A549 (cell line): ENCODE measurements at regions not wholly inside any gene's neighbourhood (a gene's known extent, or its start where the extent isn't known, plus 50 kb on each side); places are given as distances from the start of the nearest gene placed in this dataset.
A peak's percentile ranks its signal among the peaks of the same experiment; 100 is the strongest.

ENCODE experiments used
- ATAC-seq, 2 experiments: fragments of 200-7000 bp in 1 of 2; fragments of >200 bp in 1 of 2; cut with Nextera tagmentation in 1 of 2; cut with Tn5 transposase in 1 of 2; 3 replicates each; pipeline versions ENCODE4 v1.8.0 to v1.9.1; 2018 to 2020; ENCODE audit warnings: mild to moderate bottlenecking in 1 of 2, moderate library complexity in 1 of 2
- CTCF ChIA-PET: fragments of 300-600 bp; sonication (Branson Sonifier 250); formaldehyde crosslinking; extraction: SDS; loops from one replicate; lab custom pipeline; 2021; ENCODE audit warnings: antibody characterized with exemption, inconsistent platforms; lab: Yijun Ruan, JAX
- POLR2A ChIA-PET: fragments of 350-600 bp; formaldehyde crosslinking; extraction: SDS; loops from one replicate; lab custom pipeline; 2021; ENCODE audit warnings: antibody characterized with exemption, inconsistent platforms; lab: Yijun Ruan, JAX
- DNase-seq, 2 experiments: peaks; one replicate each; pipeline versions ENCODE4 v3.0.0 to v3.0.0-alpha.2; 2011 to 2016; ENCODE audit warnings: low read depth in 1 of 2, low spot score in 1 of 2
- FAIRE-seq: peaks from 2 replicates; lab custom pipeline; 2011; peaks lifted over from hg19 to GRCh38; lab: Jason Lieb, UNC
- H3K27ac ChIP-seq, 2 experiments: fragments of >200 bp; sonication (Bioruptor Twin); formaldehyde crosslinking; 3 replicates each; pipeline ENCODE4 v1.5.1; 2016 to 2017
- H3K4me1 ChIP-seq: fragments of >200 bp; sonication (Bioruptor Twin); formaldehyde crosslinking; 3 replicates; pipeline ENCODE4 v1.6.1; 2016
- H3K4me2 ChIP-seq: fragments of >200 bp; sonication (Bioruptor Twin); formaldehyde crosslinking; 3 replicates; pipeline ENCODE4 v1.6.1; 2016
- H3K4me3 ChIP-seq: fragments of >200 bp; sonication (Bioruptor Twin); formaldehyde crosslinking; 3 replicates; pipeline ENCODE4 v1.5.1; 2016
- H3K9me3 ChIP-seq: fragments of >200 bp; sonication (Bioruptor Twin); formaldehyde crosslinking; 3 replicates; pipeline ENCODE4 v1.6.1; 2016
- BHLHE40 ChIP-seq: IDR thresholded peaks from 2 replicates; pipeline ENCODE4 v1.6.1; 2012; ENCODE audit warnings: low read depth, low read length, inconsistent platforms
- CEBPB ChIP-seq, 2 experiments: fragments of >200 bp in 1 of 2; sonication (Bioruptor Twin) in 1 of 2; formaldehyde crosslinking in 1 of 2; IDR thresholded peaks; 2 replicates each; pipeline ENCODE4 v1.6.1; 2012 to 2016
- EHF ChIP-seq: fragments of 250-450 bp; sonication (Bioruptor Pico); IDR thresholded peaks from 2 replicates; pipeline ENCODE4 v1.5.0; 2020; ENCODE audit warnings: mild to moderate bottlenecking
- EP300 ChIP-seq, 2 experiments: fragments of >200 bp; sonication (Bioruptor Twin); formaldehyde crosslinking; IDR thresholded peaks; 2 replicates in 1 of 2; 3 replicates in 1 of 2; pipeline ENCODE4 v1.6.1; 2016 to 2017
- FOSB ChIP-seq: fragments of 250-450 bp; sonication (Bioruptor Pico); IDR thresholded peaks from 2 replicates; pipeline ENCODE4 v1.5.0; 2020; ENCODE audit warnings: mild to moderate bottlenecking, moderate library complexity
- FOXS1 ChIP-seq: fragments of 250-450 bp; sonication (Bioruptor Pico); IDR thresholded peaks from 2 replicates; pipeline ENCODE4 v1.5.0; 2020; ENCODE audit warnings: mild to moderate bottlenecking, moderate library complexity
- HOXA7 ChIP-seq: fragments of 250-450 bp; sonication (Bioruptor Pico); IDR thresholded peaks from 2 replicates; pipeline ENCODE4 v1.5.0; 2020; ENCODE audit warnings: mild to moderate bottlenecking, moderate library complexity
- HOXB13 ChIP-seq: fragments of 250-450 bp; sonication (Bioruptor Pico); IDR thresholded peaks from 2 replicates; pipeline ENCODE4 v1.5.0; 2020; ENCODE audit warnings: low read depth, mild to moderate bottlenecking, moderate library complexity
- JUN ChIP-seq, 2 experiments: fragments of >200 bp; sonication (Bioruptor Twin); formaldehyde crosslinking; IDR thresholded peaks; 2 replicates in 1 of 2; 3 replicates in 1 of 2; pipeline ENCODE4 v1.6.1; 2016 to 2017
- MAFK ChIP-seq: fragments of 450-650 bp; IDR thresholded peaks from 2 replicates; pipeline ENCODE4 v1.6.1; 2014; ENCODE audit not compliant: partially characterized antibody
- MYC ChIP-seq: IDR thresholded peaks from 2 replicates; pipeline ENCODE4 v1.6.1; 2012; ENCODE audit warnings: mild to moderate bottlenecking, inconsistent platforms, low read length, improper control_type of control experiment, borderline replicate concordance
- NFE2L2 ChIP-seq: fragments of 150-350 bp; conservative IDR thresholded peaks from 2 replicates; pipeline ENCODE4 v1.6.1; 2014; ENCODE audit warnings: low read length
- NR3C1 ChIP-seq: fragments of >200 bp; sonication (Bioruptor Twin); formaldehyde crosslinking; IDR thresholded peaks from 3 replicates; pipeline ENCODE4 v1.6.1; 2017
- POLR2A ChIP-seq: IDR thresholded peaks from 2 replicates; pipeline ENCODE4 v1.6.1; 2012; ENCODE audit warnings: mild to moderate bottlenecking, low read length
- RAD21 ChIP-seq, 2 experiments: fragments of >200 bp in 1 of 2; sonication (Bioruptor Twin) in 1 of 2; formaldehyde crosslinking in 1 of 2; IDR thresholded peaks in 1 of 2; conservative IDR thresholded peaks in 1 of 2; 2 replicates in 1 of 2; 3 replicates in 1 of 2; pipeline ENCODE4 v1.6.1; 2012 to 2018; ENCODE audit warnings: inconsistent platforms in 1 of 2
- RFX5 ChIP-seq: fragments of 450-650 bp; IDR thresholded peaks from 2 replicates; pipeline ENCODE4 v1.7.1; 2014; ENCODE audit warnings: antibody characterized with exemption, mild to moderate bottlenecking, moderate library complexity
- SMC3 ChIP-seq: fragments of >200 bp; sonication (Bioruptor Twin); formaldehyde crosslinking; IDR thresholded peaks from 3 replicates; pipeline ENCODE4 v1.6.1; 2018; ENCODE audit warnings: inconsistent platforms
- TP53 ChIP-seq: fragments of 250-450 bp; sonication (Bioruptor Pico); IDR thresholded peaks from 2 replicates; pipeline ENCODE4 v1.5.0; 2021; ENCODE audit warnings: mild to moderate bottlenecking, moderate library complexity
- WGBS: methylation state at CpG from one replicate; pipeline ENCODE4 v1.1.6; 2017; ENCODE audit errors: missing lambda C conversion rate; 5-methylcytosine and 5-hydroxymethylcytosine counted together
- TF ChIP-seq, protein P1 (sequence below): fragments of >200 bp; sonication (Bioruptor Twin); formaldehyde crosslinking; IDR thresholded peaks from 3 replicates; pipeline ENCODE4 v1.6.1; 2016
- TF ChIP-seq, protein P2 (sequence below): fragments of >200 bp; sonication (Bioruptor Twin); formaldehyde crosslinking; IDR thresholded peaks from 3 replicates; pipeline ENCODE4 v1.5.1; 2016
- TF ChIP-seq, protein P3 (sequence below): IDR thresholded peaks from 2 replicates; pipeline ENCODE4 v1.6.1; 2012
- TF ChIP-seq, protein P4 (sequence below): fragments of 250-450 bp; sonication (Bioruptor Pico); IDR thresholded peaks from 2 replicates; pipeline ENCODE4 v1.5.0; 2021; ENCODE audit warnings: mild to moderate bottlenecking, moderate library complexity, borderline replicate concordance
- TF ChIP-seq, protein P5 (sequence below): fragments of 200-600 bp; sonication (generic); IDR thresholded peaks from 2 replicates; pipeline ENCODE4 v1.6.1; 2016; ENCODE audit warnings: antibody characterized with exemption, mild to moderate bottlenecking, moderate library complexity

DNA sequence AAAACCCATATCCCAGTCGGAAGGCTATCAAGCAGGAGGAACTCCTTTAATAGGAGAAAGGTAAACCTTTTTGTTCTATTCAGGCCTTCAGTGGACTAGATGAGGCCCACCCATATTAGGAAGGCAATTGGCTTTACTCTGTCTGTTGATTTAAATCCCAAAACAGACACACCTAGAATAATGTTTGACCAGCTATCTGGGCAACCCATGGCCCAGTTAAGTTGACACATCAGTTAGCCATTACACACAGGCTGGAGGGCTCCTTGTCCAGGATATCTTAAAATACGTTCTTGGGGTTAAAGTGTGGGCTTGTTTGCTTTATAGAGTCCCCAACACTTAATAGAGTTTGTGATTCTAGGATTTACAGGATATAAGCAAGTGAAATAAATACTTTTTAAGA, 339.0 kb upstream of the PRKCQ start:
- no peaks in the 10 kb centered on the region for H3K9me3 ChIP-seq
- WGBS = 95% methylated on average over 2 of the region's 2 CpGs
- no peak overlapping the region for H3K27ac ChIP-seq
- DNase-seq = no peak
- H3K4me3 ChIP-seq = no peak overlapping the region
- H3K4me2 ChIP-seq = no peak overlapping the region
- H3K4me1 ChIP-seq = peaks cover 3% of the 10 kb centered on the region; the same call in 2 of the 3 replicates
- TF ChIP-seq NR3C1 (no peak), RFX5 (no peak), EP300 (IDR thresholded peaks at IDR 0.05) (no peak), TP53 (CRISPR knock-in tag) (no peak), SMC3 (no peak)
- ATAC-seq = no peak
- POLR2A ChIA-PET = no interaction called here
- FAIRE-seq = no peak
- CTCF ChIA-PET = interaction anchor here (0.8 to 1.6 kb wide), 4 partner anchors 32 to 498 kb away, joined by 3 to 5 read pairs (median 4); no protein-coding TSS in a partner anchor

DNA sequence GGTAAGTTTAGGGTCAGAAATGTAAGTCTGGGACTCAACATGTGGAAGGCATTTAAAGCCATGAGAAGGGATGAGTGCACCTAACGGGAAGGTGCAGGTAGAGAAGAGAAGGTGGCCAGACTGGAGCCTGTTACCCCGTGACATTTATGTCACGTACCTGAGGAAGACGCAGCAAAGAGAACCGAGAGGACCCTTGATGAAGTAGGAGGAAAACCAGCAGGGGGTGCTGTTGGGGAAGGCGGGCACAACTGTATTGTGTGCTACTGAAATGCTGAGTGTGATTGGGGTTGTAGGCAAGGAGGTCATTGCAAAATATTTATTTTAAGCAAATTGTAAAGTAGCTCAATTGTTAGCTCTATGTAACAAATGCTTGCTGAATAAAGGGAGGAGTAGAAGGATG, 338.2 kb upstream of the PRKCQ start:
- H3K4me1 ChIP-seq = no peaks in the 10 kb centered on the region
- TF ChIP-seq, protein P1, sequence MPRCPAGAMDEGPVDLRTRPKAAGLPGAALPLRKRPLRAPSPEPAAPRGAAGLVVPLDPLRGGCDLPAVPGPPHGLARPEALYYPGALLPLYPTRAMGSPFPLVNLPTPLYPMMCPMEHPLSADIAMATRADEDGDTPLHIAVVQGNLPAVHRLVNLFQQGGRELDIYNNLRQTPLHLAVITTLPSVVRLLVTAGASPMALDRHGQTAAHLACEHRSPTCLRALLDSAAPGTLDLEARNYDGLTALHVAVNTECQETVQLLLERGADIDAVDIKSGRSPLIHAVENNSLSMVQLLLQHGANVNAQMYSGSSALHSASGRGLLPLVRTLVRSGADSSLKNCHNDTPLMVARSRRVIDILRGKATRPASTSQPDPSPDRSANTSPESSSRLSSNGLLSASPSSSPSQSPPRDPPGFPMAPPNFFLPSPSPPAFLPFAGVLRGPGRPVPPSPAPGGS = no peak
- TF ChIP-seq, protein P2, sequence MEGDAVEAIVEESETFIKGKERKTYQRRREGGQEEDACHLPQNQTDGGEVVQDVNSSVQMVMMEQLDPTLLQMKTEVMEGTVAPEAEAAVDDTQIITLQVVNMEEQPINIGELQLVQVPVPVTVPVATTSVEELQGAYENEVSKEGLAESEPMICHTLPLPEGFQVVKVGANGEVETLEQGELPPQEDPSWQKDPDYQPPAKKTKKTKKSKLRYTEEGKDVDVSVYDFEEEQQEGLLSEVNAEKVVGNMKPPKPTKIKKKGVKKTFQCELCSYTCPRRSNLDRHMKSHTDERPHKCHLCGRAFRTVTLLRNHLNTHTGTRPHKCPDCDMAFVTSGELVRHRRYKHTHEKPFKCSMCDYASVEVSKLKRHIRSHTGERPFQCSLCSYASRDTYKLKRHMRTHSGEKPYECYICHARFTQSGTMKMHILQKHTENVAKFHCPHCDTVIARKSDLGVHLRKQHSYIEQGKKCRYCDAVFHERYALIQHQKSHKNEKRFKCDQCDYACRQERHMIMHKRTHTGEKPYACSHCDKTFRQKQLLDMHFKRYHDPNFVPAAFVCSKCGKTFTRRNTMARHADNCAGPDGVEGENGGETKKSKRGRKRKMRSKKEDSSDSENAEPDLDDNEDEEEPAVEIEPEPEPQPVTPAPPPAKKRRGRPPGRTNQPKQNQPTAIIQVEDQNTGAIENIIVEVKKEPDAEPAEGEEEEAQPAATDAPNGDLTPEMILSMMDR = peak; percentile 28; the same call in 2 of the 3 replicates
- no peak for TF ChIP-seq FOSB (CRISPR knock-in tag)
- peak in 1 of 2 experiments; percentile 36; a peak in 1 of 5 replicates for TF ChIP-seq RAD21 (conservative IDR thresholded peaks at IDR 0.05 in 1 of 2, IDR thresholded peaks at IDR 0.05 in 1 of 2)
- TF ChIP-seq, all 56 proteins: peak for 2
- ChIA-PET POLR2A (no interaction called here), CTCF (interaction anchor here (0.8 to 1.6 kb wide), 5 partner anchors 22 to 499 kb away, joined by 3 to 4 read pairs (median 3); no protein-coding TSS in a partner anchor)
- H3K4me3 ChIP-seq = no peak overlapping the region
- no peak overlapping the region for H3K4me2 ChIP-seq
- ATAC-seq (peak in 1 of 2 experiments; percentile 16; a peak in 1 of 6 replicates), FAIRE-seq (no peak), DNase-seq (peak in 1 of 2 experiments; percentile 30)
- WGBS = 75% methylated on average over 6 of the region's 6 CpGs
- no peak overlapping the region for H3K27ac ChIP-seq
- H3K9me3 ChIP-seq = no peaks in the 10 kb centered on the region

DNA sequence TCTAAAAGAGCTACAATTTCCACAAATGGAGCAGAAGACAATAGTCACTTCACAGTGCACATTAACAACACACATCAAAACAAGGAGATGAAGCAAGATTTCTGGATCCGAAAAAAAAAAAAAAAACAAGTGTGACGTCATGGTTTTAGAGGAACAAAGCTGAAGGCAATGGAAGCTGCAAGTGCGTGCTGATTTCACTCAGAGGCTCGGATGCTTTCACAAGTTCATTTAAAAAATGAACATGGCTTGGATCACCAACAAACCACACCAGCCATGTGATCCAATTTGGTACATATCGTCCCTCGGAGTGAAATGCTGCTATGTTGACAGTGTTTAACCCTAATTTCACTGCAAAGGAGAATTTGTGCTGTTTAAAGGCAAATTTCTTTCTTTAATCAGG, 337.0 kb upstream of the PRKCQ start:
- FAIRE-seq (no peak), DNase-seq (no peak), ATAC-seq (no peak)
- CTCF ChIA-PET = interaction anchor here (1.1 kb wide), 1 partner anchor 9 kb away, joined by 5 read pairs; no protein-coding TSS in a partner anchor
- POLR2A ChIA-PET = no interaction called here
- Histone ChIP-seq H3K9me3 (no peaks in the 10 kb centered on the region), H3K4me3 (no peak overlapping the region), H3K4me2 (no peak overlapping the region), H3K4me1 (peaks cover 7% of the 10 kb centered on the region; the same call in 2 of the 3 replicates), H3K27ac (no peak overlapping the region)
- 71% methylated on average over 6 of the region's 6 CpGs for WGBS
- TF ChIP-seq CEBPB (IDR thresholded peaks at IDR 0.05) (no peak), MYC (no peak), HOXA7 (CRISPR knock-in tag) (no peak), BHLHE40 (no peak), HOXB13 (CRISPR knock-in tag) (no peak), POLR2A (no peak), JUN (IDR thresholded peaks at IDR 0.05) (no peak), MAFK (no peak), RFX5 (no peak), EP300 (IDR thresholded peaks at IDR 0.05) (no peak), NFE2L2 (no peak), EHF (CRISPR knock-in tag) (no peak), FOXS1 (CRISPR knock-in tag) (no peak)
- TF ChIP-seq, protein P3, sequence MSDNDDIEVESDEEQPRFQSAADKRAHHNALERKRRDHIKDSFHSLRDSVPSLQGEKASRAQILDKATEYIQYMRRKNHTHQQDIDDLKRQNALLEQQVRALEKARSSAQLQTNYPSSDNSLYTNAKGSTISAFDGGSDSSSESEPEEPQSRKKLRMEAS = no peak
- TF ChIP-seq, protein P4, sequence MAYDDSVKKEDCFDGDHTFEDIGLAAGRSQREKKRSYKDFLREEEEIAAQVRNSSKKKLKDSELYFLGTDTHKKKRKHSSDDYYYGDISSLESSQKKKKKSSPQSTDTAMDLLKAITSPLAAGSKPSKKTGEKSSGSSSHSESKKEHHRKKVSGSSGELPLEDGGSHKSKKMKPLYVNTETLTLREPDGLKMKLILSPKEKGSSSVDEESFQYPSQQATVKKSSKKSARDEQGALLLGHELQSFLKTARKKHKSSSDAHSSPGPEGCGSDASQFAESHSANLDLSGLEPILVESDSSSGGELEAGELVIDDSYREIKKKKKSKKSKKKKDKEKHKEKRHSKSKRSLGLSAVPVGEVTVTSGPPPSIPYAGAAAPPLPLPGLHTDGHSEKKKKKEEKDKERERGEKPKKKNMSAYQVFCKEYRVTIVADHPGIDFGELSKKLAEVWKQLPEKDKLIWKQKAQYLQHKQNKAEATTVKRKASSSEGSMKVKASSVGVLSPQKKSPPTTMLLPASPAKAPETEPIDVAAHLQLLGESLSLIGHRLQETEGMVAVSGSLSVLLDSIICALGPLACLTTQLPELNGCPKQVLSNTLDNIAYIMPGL (CRISPR knock-in tag) = no peak
- TF ChIP-seq, protein P5, sequence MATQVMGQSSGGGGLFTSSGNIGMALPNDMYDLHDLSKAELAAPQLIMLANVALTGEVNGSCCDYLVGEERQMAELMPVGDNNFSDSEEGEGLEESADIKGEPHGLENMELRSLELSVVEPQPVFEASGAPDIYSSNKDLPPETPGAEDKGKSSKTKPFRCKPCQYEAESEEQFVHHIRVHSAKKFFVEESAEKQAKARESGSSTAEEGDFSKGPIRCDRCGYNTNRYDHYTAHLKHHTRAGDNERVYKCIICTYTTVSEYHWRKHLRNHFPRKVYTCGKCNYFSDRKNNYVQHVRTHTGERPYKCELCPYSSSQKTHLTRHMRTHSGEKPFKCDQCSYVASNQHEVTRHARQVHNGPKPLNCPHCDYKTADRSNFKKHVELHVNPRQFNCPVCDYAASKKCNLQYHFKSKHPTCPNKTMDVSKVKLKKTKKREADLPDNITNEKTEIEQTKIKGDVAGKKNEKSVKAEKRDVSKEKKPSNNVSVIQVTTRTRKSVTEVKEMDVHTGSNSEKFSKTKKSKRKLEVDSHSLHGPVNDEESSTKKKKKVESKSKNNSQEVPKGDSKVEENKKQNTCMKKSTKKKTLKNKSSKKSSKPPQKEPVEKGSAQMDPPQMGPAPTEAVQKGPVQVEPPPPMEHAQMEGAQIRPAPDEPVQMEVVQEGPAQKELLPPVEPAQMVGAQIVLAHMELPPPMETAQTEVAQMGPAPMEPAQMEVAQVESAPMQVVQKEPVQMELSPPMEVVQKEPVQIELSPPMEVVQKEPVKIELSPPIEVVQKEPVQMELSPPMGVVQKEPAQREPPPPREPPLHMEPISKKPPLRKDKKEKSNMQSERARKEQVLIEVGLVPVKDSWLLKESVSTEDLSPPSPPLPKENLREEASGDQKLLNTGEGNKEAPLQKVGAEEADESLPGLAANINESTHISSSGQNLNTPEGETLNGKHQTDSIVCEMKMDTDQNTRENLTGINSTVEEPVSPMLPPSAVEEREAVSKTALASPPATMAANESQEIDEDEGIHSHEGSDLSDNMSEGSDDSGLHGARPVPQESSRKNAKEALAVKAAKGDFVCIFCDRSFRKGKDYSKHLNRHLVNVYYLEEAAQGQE = no peak
